ENCODE measurements at regions not wholly inside any gene's neighbourhood (a gene's known extent, or its start where the extent isn't known, plus 50 kb on each side); places are given as distances from the start of the nearest gene placed in this dataset.

GRCh38 chr10:90133606-90134005 lies 432.2 kb downstream of the KIF20B start:
- no peak for FAIRE-seq

GRCh38 chr10:90136731-90137316 lies 435.4 kb downstream of the KIF20B start:
- FAIRE-seq, result no peak

GRCh38 chr10:90138844-90139243 lies 437.5 kb downstream of the KIF20B start:
- no peak for FAIRE-seq

- FAIRE-seq, result no peak
Measured at GRCh38 chr10:90141791-90142190, 440.4 kb downstream of the KIF20B start.

GRCh38 chr10:90143937-90144336 lies 442.5 kb downstream of the KIF20B start:
- no peak for FAIRE-seq

GRCh38 chr10:90148116-90148855 lies 446.9 kb downstream of the KIF20B start:
- no peak for FAIRE-seq

GRCh38 chr10:90149563-90149962 lies 448.2 kb downstream of the KIF20B start:
- FAIRE-seq, result no peak

GRCh38 chr10:90162271-90162853 lies 461.0 kb downstream of the KIF20B start:
- FAIRE-seq, result no peak

GRCh38 chr10:90167174-90168064 lies 466.0 kb downstream of the KIF20B start:
- no peak for FAIRE-seq

GRCh38 chr10:90168244-90168643 lies 466.9 kb downstream of the KIF20B start:
- FAIRE-seq, result no peak

GRCh38 chr10:90171014-90171722 lies 469.8 kb downstream of the KIF20B start:
- FAIRE-seq, result no peak

- no peak for FAIRE-seq
Measured at GRCh38 chr10:90174531-90174930, 473.1 kb downstream of the KIF20B start.

GRCh38 chr10:90175161-90175681 lies 473.8 kb downstream of the KIF20B start:
- FAIRE-seq, result no peak

- no peak for FAIRE-seq
Measured at GRCh38 chr10:90179696-90180407, 478.5 kb downstream of the KIF20B start.

- no peak for FAIRE-seq
Measured at GRCh38 chr10:90180886-90181691, 479.7 kb downstream of the KIF20B start.

- FAIRE-seq, result no peak
Measured at GRCh38 chr10:90192825-90193224, 491.4 kb downstream of the KIF20B start.

- FAIRE-seq, result no peak
Measured at GRCh38 chr10:90193240-90193985, 492.0 kb downstream of the KIF20B start.

- no peak for FAIRE-seq
Measured at GRCh38 chr10:90195288-90195840, 494.0 kb downstream of the KIF20B start.

GRCh38 chr10:90197766-90198165 lies 496.4 kb downstream of the KIF20B start:
- FAIRE-seq, result no peak

GRCh38 chr10:90199093-90199492 lies 497.7 kb downstream of the KIF20B start:
- no peak for FAIRE-seq

All from islet of Langerhans (tissue), 1 donor.